ENCODE measurements at regions not wholly inside any gene's neighbourhood (a gene's known extent, or its start where the extent isn't known, plus 50 kb on each side); places are given as distances from the start of the nearest gene placed in this dataset.

DNA sequence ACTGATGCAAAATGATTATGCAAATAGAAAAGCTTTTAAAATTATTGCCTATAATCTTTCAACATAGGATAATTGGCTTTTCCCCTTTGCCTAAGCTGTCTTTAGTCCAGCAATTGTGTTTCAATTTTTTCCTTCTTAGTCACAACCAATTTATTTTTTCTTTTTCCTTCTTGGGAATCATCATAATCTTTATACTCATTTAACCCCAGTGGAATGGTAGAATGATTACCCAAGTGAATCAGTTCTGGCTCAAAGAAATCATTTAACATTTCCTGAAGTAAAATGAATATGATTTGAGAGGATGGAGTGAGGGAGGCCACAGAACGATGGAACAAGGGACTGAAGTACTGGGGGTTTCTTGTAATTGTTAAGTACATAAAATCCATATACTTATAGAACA lies 93.0 kb upstream of the CRIM1 start:
- TF ChIP-seq CTCF (IDR thresholded peaks at IDR 0.05) (no peak), POLR2AphosphoS5 (IDR thresholded peaks at IDR 0.05) (no peak), POLR2A (IDR thresholded peaks at IDR 0.05) (no peak), EP300 (IDR thresholded peaks at IDR 0.05) (no peak)
